ENCODE measurements at regions not wholly inside any gene's neighbourhood (a gene's known extent, or its start where the extent isn't known, plus 50 kb on each side); places are given as distances from the start of the nearest gene placed in this dataset.

- no peak for DNase-seq
These were observed 347.7 kb upstream of the MKI67 start for GRCh38 chr10:128473911-128474310.

- no peak for DNase-seq
These were observed 348.3 kb upstream of the MKI67 start for GRCh38 chr10:128474571-128474970.

DNA sequence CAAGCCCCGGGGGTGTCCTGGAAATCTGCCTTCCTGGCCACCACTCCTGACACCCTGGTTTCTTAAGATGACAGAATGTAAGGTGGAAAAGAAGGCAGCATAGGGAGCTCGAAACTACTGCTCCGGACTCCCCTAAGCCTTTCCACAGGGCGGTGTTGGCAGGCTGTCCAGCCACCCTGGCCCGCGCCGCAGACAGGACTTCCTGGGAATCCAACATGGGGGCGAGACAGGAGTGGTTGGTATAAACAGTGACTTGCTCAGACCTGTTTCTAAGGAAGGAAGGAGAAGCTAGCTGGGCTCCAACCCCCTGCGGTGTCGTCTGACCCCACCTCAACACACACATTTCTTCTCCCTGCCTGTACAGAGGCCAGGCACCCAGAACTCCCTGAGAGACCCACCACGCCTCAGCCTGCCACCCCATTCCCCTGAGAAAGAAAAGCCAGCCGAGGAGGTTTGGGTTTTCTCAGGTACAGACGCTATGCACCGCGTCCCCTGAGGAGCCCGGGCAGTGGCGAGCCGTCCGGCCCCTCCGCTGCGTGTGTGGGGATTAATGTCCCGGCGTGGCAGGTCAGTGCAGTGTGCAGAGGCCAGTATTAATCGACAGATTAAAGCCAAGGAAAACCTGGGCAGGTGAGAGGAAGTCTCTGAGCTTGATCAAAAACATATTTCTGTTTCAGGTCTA lies 349.6 kb upstream of the MKI67 start:
- no peak for DNase-seq

DNA sequence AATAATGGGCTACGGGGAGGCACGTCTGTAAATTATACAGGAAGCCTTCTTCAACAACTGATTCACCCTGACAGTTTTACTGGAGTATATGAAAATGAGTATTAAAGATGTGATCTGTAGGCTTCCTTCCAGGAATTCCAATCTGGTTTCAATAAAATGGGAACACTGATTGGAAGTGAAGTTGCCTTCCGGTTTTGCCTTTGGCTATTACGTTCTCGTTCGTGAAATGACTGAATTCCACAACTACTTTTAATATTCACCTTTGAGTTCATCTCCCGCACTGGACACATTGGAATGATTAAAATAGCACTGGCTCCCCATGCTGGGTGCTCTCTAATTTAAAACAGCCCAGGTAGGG lies 350.1 kb upstream of the MKI67 start:
- DNase-seq = no peak

DNA sequence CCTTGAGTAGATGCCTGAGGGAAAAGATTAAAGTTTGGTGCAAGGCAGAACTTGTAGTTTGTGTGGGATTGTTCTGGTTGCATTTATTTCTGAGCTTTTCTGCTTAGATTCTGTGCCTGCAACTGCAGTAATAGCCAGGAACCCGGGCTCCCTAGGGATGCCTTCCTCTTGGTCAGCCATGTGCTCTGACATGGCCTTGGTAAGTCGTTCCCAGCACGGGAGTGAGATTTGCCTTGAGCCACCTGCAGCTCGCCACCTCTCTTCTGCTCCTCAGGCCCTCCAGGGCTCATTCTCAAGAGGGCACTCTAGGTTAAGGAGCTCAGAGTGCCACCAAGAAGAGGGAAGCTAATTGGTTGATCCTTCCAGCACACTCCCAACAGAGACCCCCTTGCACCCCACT lies 350.6 kb upstream of the MKI67 start:
- no peak for DNase-seq

- no peak for DNase-seq
These were observed 354.4 kb upstream of the MKI67 start for GRCh38 chr10:128480601-128481000.

GRCh38 chr10:128481152-128481840 lies 355.1 kb upstream of the MKI67 start:
- DNase-seq = no peak

- no peak for DNase-seq
These were observed 355.8 kb upstream of the MKI67 start for GRCh38 chr10:128482052-128482451.

GRCh38 chr10:128483216-128483615 lies 357.0 kb upstream of the MKI67 start:
- DNase-seq = no peak

- no peak for DNase-seq
These were observed 357.8 kb upstream of the MKI67 start for GRCh38 chr10:128484041-128484440.

DNA sequence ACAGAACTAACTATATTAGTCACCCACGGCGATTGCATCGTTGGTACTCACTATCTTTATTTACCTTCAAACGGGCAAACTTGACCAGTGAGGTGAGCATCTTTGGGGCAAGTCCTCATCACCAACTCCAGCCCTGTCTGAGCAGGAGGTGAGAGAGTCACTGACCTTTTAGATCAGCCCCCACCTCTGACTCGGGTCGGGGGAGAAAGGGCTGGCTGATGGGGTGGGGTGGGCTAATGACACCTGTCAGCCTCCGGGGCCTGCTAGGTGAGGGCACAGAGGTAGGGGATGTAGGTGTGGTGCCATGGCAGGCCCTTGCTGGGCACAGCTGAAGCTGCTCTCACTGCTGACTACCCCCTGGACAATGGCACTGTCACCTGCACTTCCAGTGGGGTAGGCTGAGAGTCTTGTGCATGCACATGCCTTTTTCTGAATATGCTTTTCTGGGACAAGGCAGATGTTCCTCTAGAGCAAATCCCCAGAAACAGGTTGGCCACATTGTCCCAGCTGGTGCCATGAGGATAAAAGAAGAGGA lies 359.5 kb upstream of the MKI67 start:
- no peak for DNase-seq

- DNase-seq = no peak
These were observed 361.3 kb upstream of the MKI67 start for GRCh38 chr10:128487517-128487916.

GRCh38 chr10:128489324-128490247 lies 363.4 kb upstream of the MKI67 start:
- no peak for DNase-seq

DNA sequence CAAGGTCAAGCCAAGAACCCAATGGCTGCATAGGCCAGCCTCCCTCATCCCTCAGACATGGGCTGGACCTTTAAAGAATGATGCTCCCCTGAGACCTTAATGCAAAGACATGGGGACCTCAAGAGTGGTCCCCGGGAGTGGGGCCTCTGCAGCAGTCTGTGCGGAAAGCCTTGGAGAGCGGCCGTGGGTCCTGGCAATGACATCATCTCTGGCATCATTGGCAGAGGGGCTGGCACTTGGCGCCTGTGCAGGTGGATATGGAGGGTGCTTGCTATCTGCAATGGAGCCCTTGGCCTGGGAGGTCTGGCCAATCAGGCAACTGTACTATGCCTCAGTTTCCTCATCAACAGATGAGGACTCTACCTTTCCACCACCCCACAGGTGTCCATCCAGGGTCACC lies 365.5 kb upstream of the MKI67 start:
- no peak for DNase-seq

DNA sequence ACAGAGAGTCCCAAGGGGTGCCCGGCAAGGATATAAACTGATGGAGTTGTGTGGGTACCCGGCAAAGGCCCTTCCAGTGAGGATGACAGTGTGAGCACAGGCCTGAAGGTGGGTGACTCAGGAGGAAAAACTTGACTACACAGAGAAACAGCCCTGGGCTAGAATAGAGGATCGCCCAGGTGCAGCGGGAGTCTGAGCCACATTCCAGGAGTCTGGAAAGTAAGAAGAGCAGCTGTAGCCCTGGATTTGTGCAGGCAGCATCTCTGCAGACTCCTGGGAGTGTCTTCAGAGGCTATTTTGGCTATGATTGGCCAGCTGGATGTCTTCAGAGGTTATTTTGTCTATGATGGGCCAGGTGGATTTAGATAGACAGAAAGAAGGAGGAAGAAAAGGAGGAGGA lies 367.6 kb upstream of the MKI67 start:
- no peak for DNase-seq

GRCh38 chr10:128494665-128495064 lies 368.4 kb upstream of the MKI67 start:
- DNase-seq = no peak

DNA sequence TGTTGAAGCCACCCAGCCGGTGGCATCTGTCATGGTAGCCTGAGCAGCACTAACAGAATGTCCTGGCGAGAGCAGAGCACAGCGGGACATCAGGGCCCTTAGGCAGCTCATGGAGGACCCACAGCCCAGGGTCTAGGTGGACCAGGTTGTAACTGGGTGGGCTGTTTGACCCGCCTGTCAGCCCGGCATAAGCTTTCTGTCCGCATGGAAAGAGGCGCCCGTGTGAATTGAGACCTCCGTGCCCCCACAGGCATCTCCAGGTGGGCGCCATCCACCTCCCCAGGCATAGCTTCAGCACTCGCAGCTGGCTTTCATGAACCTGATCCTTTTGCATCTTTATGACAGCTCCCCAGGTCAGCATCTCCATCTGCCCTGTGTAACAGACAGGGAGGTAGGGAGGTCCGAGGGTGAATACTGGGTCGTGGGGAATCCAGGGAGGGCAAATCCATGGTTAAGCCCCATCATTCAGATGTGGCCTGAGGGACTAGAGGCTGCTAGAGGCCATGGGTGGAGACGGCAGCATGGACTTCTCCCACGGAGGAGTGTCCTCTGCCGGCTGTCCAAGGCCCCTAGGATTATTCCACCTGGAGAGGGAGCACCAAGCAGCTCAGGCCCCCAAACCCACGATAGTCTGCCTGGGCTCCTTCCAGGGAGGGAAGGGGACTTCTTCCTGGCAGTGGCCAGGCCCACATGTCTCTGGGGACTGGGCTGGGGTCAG lies 371.6 kb upstream of the MKI67 start:
- no peak for DNase-seq

DNA sequence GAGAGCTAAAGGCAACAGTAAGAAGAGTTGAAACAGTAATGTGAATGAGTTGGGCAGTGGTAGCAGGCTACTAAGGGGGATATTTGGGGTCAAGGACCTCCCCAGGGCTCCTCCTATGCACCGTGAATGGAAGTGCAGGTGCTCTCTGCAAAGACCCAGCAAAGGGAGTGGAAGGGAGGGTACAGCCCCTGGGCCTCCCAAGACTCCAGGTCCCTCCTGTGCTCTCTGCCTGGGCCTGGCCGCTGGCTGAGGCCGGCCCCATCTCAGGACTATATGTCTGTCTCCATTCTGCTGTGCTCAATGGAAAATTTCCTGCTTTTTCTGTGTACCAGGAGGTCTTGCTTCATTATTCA lies 372.1 kb upstream of the MKI67 start:
- DNase-seq = no peak

- no peak for DNase-seq
These were observed 372.5 kb upstream of the MKI67 start for GRCh38 chr10:128498746-128499145.

DNA sequence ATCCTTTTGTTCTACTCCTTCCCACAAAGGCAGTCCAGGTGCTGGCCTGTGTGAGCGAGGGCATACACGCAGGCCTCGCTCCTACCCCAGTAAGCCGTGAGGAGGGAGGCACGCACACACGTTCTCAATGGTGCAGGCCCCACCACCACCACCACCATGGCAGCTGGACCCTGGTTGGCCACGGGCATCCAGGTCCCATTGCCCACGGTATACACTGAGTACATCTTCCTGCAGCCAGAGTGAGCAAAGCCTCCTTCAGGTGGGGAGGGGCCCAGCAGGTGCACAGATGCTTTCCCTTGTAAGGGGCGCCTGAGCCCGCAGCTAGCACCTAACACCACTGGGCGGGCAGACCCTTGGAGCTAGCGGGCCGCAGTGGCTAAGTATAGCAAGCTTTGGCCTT lies 373.3 kb upstream of the MKI67 start:
- no peak for DNase-seq

GRCh38 chr10:128499956-128500355 lies 373.7 kb upstream of the MKI67 start:
- no peak for DNase-seq

DNA sequence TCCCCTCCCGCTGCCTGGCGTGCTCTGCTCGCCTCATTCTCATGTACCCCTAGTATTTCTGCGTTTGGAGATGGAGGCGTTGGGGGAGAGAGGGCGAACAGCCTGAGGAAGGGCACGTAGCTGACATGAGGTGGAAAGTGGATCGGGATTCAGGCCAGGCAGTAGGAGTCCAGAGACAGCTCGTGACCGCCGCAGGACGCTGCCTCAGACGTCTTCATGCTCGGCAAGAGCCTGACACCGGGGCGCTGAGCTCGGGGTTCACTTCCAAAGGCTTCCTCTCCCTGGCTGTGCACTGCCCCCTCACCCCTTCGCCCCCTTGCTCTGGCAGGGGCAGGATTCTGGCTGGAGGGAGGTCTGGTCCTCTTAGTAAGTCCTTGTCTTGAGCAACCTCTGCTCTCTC lies 374.4 kb upstream of the MKI67 start:
- DNase-seq = no peak

GRCh38 chr10:128505346-128505745 lies 379.1 kb upstream of the MKI67 start:
- no peak for DNase-seq
